HG03571 (cell line): ENCODE measurements at regions not wholly inside any gene's neighbourhood (a gene's known extent, or its start where the extent isn't known, plus 50 kb on each side); places are given as distances from the start of the nearest gene placed in this dataset.

Experiments
- ATAC-seq: cut with Tn5 transposase; IDR thresholded peaks from one replicate; pipeline ENCODE4 v1.9.1; 2021; ENCODE audit not compliant: unreplicated experiment

DNA sequence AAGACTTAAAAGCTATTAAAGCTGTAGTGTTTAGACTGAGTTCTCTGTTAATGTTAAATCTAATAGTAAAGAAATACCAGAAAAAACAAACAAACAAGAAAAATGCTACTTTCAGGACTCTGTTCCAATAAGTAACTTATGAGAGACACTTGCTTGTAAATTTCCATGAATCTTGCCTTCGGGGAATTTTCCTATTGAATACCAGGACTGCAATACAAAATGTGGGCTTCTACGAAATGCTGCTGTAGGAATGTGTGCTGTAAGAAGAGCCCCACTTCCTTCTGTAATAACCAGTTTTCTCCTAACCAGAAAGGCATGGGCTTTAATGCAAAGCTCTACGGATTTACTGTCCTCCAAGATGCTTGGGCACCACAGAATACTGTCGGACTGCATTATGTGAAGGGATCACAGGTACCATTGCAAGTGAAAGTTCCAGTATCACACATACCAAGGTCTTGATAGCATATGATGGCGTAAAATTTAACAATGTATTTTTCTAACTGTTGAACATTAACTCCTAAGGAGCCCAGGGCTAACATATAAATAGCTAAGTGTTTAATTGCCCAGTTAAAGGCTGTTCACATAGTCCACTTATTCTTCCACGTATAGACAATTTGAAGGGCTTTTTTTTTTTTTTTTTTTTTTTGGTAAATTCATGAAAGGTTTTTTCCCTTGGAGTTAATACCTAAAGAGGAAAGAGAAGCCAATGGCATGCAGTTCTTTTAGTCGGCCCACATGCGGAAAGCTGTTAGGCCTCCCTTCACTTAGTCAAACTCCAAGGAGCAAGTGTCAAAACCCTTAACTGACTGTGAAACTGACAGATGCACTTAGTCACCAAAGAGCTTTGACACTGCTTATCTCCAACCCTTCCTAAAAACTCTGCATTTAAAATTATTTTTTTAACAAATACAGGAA is 564.0 kb upstream of the POU3F3 start:
- ATAC-seq = no peak

DNA sequence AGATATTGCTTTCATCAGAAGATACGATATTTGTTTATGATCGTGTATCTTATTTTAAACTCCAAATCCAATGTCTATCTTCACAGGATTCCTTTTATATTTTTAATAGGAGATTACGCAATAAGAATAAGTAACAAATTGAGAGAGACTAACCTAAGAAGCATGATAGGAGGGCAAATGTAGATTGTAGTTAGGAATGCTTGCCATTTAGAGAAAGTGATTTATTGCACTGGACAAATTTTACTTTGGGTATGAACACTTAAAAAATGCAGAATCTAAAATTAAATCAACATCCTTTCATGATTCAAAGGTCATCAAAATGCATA is 563.4 kb upstream of the POU3F3 start:
- no peak for ATAC-seq

DNA sequence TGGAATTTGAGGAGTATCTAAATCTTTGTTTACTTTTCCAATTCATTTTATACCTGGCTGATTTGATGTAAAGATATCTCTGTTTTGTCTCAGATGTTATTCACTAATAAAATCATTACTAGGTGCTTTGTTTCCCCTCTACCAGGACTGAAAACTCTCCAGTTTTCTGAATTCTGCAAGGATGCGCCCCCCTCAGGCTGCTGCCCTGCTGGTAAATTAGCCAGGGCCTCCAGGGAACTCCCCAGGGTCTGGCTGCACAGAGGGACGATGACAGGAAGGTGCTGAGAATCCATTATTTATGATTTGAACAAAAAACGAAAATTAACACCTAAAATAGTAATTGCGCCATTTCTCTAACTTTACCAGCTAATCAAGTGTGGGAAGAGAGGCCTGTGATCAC is 541.2 kb upstream of the POU3F3 start:
- ATAC-seq = no peak

DNA sequence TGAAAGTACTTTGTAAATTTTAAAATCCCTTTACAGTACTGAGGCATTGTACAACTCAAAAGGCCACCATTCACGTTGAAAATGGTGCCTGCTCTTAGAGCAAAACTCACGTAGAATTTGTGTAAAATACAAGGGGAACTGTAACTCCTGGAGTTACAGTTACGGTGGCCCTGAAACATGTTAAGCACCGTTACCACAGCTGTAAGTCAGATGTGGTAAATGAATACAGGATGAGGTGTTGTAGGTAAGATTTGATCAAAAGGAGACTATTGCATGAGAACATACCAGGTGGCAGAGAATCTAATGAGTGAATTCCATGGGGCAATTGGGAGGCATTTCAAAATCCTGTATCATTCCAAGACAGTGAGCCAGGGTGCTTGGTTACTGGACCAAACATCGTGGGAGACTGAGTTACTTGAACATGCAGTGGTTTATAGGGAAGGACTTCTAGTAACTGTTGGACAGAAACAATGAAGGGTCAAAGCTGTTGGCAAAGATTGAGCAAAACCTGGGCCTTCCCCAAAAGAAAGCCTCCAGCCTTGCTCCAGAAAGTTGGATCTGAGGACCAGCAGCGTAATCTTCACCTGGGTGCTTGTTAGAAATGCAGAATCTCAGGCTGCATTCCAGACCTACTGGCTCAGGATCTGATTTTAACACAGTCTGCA is 535.8 kb upstream of the POU3F3 start:
- no peak for ATAC-seq

DNA sequence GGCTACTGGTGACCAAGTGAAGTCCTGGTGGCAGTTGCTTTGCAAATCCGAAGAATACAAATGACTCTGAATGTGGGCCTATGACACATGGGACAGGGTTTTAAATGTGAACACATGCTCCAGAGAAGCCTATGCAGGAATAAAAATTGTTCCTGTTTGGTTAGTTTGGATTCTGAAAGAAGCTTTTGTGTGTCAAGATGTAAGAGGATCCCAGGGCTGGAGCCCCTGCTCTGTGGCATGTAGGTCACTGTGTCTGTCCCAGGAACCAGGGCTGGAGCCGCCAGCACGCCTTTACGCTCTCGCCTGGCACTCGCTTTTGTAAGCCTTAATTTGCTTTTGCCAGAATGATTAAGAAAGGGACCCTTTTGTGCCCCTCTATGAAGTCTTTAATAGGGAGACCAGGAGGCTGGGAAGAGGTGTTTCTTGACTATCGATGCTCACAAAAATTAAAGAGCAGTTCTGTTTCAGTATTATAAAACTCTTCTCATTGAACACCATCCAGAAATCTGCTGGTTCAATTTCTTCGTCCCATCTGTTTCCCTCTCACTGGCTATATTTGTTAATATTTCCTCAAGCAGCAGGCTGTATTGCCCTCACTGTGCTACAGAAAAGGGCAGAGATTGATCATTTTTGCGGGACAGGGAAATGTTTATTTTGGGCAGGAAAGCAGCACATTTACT is 532.7 kb upstream of the POU3F3 start:
- no peak for ATAC-seq

DNA sequence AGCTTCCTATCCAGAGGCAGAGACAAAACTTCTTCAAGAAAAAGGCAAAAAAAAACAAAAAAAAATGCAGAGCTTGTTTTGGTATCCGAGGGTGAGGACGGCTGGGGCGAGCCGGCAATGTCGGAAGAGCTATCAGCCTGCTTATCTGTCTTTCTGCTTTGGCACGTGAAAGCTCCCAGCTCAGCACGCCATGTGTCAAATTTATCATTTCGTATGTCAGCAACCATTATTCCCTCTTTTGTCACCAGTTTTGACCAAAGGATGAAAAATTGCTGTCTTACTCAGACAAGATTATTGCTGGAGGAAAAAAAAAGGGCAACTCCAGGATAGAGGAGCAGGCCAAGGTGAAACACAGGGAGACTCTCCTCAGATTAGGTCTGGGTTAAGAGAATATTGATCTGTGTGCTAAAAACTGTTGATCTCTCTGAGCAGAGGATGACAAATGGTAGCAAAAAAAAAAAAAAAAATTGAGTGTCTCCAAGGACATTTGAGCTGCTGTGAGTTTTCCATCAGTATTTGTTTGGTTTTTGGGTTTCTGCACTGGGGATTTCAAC is 532.0 kb upstream of the POU3F3 start:
- no peak for ATAC-seq

DNA sequence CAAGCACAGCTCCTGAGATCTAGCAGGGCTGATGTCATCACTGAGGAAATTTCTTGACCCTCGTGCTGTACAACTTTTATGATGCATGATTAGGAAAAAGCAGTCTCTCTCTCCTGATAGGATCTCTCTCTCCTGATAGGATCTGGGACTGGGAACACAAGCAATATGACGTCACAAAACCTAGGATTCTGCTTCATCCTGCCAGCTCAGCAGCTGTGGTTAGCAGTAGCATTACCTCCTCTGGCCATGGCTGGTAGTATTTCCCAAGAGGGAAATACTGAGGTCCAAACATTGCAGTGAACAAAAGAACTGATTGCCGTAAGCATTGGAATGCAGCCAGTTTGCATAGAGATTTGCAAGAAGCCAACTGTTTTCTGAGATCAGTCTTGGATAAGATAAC is 521.2 kb upstream of the POU3F3 start:
- no peak for ATAC-seq

DNA sequence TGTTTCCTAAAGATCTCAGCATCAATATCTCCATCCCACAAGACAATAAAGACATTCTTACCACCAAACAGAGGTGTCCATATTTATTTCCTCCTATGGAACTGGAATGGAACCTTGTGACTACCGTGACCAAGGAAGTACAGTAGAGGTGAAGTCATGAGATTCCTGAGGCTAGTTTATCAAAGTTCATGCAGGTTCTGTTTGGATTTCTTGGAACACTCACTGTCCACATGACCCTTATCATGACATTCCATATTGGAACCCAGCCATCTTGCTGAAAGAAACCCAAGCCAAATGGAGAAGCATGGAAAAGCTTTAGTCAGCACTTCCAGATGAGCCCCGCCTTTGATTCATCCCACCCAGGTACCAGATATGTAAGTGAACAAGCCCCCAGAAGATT is 516.0 kb upstream of the POU3F3 start:
- no peak for ATAC-seq

DNA sequence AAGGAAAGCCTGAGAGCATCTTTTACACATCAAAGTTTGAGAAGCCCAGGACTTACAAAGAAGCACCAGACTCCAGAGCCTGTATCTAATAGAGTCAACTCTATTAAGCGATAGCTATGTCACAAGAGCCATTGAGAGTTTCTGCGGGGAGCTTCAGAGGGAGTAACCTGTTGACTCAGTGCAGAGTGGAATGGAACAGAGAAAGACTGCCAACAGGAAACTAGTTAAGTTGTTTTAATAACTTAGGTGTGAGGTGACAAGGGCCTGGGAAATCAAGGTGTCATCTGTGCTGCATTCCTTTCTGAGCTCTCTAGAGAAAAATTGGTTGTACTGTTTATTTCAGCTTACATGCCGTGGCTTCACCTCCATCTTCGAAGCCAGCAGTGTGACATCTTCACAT is 513.8 kb upstream of the POU3F3 start:
- no peak for ATAC-seq

DNA sequence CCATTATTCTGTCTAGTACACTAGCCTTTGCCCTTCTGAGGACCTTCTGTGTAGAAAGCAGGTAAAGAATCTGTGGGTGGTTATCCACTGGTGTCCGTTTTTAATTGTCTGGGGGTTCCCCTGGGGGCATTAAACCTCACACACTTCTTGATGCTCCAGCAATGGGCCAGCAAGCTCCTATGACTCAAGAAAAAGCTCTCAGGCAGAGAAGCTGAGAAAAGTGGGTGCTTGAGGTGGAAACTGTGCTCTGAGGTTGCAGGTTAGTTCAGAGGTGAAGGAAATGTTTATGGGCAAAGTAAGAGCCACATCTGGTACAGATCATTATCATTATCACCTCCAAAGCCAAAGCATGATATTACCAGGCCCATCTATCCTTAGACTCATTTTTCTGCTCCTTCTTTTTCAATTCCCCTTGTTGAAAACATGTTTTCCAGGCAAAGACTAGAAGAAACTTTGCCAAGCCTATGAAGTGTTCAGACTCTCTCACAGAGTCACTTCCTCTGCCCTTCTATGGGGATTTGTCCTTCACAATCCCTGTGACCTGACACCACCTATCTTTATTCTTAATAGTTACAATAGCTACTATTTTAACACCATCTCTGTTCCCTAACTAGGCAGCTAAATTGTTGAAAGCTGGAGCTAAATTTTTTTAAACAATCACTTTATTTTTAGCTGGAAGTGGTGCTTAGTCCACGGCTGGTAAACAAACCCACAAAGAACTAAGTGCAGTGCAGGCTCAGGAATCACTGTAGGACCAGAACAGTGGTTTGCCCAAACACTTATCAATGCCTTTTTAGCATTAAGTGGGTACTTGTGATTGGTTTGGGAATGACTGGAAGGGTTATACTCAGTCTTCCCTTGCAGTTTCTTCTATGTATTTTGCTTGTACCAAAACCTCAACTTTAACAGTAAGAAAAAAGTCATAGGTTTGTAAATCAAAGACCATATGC is 512.8 kb upstream of the POU3F3 start:
- ATAC-seq = no peak

DNA sequence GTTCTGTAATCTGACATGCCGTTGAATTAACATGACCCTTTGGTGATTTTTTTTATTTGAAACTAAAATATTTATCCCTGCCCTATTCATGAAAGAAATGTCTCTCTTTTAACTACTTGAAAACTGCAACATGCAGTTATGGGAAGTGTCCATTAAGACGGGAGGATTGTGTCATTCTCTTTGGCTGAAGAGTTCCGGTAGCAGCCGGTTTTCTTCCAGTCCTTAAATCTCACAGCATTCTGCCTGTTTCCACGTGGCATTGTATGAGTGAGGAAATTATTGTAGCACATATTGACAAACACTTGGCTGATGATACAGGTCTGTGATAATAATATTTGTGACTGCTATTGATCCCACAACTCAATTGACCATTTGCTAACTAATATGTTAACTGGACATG is 509.6 kb upstream of the POU3F3 start:
- ATAC-seq = no peak

DNA sequence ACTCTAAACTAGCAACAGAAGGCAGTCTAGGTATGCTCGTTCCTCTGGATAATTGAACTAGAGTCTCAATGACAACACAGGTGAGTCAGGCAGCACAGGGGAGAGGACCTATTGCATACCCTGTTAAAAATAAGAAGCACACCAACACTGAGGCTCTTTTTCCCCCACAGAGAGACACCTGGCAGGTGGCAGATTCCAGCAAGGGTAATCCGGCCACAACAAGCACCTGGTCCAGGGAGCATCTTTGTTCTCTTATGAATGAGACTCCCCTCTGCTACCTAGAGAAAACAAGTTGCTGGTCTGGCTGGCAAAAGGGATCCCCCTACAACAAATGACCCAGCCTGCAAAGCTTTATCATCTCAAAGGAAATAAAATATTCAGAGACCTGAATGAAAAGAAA is 508.9 kb upstream of the POU3F3 start:
- no peak for ATAC-seq

DNA sequence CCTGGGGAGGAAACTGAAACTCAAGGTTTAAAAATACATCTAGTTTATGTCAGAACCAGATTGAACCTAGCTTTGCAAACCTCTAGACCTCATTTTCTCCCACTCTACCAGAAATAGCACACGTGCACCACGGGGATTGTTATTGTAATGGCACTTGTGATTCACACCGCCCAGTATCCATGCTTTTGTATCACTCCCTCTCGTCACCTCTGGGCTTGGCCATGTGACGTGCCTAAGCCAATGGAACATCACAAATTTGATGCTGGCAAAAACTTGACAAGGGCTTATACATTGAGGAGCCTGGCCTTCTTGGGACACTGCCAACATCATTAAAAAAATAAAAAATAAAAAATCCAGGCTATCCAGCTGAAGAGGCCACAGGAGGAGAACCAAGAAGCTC is 495.8 kb upstream of the POU3F3 start:
- no peak for ATAC-seq

DNA sequence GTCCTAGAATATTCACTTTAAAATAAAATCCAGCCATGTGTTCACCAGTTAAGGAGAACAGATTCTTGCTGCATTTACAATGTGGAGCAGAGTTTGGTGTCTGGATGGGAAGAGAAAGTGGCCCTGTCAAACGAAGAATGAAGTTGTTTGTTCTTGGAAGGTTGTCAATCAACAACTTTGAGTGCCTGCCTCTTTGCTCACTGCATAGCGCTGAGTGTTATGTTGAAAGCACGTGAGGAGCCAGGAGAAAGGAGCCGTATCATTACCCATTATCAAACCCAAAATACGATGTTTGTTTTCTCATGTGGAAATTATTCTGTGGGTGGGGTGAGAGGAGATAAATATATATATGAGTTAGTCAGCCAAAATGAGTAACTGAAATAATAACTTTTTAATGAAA is 492.5 kb upstream of the POU3F3 start:
- no peak for ATAC-seq

DNA sequence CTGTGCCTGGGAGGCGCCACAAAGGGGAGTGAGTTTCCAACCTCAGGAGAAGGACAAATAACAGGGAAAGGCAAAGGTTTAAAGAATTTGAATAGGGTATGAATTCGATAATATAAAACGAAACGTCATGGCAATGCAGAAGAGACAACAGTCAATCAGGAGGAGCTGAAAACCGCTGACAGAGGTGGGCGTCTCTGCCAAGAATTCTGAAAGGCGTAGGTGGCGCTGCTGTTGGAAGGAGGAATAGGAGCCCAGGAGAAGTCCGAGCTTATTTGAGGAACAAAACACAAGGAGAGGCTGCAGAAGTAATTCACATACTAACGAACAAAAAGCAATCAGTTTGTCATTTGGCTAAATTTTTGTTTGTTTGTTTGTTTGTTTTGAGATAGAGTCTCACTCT is 485.8 kb upstream of the POU3F3 start:
- no peak for ATAC-seq

DNA sequence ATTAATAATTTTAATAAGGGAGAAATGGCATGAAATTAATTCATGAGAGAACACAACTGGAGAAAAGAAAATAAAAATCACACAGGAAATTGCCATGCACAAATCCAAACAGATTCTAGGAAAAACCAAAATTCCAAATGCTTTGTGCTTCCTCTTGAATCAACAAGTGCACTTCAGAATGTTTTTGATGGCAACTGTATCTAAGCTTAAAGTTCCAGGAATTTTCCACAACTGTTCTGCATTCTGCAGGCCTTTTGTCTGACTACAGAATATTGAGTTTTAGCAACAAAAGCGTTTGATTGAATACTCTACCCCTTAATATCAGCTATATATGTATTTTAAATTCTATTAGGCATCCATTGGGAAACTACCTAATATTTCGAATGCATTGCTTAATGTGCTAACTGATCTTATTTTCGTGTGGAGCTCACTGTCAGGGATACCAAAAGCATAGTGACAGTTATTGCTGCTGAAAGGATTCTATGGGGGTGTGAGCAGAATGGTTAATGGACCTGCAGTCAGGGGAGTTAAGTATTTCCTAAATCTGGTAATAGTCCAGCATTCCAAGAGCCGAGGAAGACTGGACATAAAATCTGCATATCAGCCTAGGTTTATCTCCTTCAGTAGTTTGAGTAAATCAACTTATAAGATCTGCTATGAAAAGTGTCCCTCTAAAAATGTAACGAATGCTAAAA is 482.7 kb upstream of the POU3F3 start:
- no peak for ATAC-seq

DNA sequence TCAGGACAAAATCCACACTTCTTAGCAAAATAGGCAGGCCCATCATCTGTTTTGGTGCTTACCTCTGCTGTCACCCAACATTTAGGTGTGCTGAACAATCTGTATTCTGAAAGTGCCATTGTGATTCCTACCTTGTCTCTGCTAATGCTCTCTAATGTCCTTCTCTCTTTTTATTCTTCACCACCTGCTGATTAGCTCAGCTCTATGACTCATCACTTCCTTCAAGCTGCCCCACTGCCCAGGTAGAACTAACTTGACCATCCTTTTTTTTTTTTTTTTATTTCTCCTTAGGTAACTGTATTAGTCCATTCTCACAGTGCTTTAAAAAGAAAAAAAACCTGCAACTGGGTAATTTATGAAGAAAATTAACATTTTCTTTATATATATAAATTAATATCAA is 478.7 kb upstream of the POU3F3 start:
- ATAC-seq = no peak

DNA sequence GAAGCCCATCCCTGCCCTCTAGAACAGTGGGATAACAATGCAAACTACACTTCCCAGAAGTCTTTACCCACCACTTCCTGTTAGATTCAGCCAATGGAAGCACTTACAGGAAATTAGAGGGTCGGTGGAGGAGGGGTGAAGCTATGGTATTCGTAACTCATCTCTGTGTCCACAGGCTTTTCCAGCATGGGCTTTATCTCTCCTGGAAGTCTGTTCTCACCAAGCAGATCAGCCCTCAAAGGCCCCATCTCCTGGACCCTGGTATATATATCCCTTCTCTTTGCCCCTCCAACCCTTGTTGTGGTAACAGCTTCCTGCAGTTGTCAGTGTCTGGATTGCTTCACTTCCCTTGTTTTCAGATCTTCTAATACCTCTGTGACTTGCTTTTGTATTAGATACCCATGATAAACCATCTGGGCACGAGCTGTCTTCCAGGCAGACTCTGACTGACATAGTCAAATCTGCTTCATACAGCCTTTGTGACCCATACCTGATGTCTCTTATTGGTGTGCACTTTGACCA is 475.0 kb upstream of the POU3F3 start:
- peak; percentile 62 for ATAC-seq

DNA sequence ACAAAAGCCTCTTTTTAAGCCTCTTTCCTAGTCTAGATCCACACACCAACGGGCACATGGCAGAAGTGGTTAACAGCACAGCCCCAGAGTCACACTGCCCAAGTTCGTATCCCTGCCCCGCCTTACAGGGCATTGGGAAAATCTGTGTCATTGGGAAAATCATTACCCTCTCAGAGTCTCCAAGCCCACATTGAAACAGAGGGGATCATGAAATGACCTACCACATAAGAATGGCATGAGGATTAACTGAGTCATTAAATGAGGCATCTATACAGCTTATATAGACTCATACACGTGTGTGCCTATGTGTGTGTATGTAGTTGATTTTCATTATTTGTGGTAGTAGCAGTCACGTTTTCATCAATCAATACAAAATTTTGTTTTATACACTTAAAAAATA is 469.0 kb upstream of the POU3F3 start:
- ATAC-seq = no peak

DNA sequence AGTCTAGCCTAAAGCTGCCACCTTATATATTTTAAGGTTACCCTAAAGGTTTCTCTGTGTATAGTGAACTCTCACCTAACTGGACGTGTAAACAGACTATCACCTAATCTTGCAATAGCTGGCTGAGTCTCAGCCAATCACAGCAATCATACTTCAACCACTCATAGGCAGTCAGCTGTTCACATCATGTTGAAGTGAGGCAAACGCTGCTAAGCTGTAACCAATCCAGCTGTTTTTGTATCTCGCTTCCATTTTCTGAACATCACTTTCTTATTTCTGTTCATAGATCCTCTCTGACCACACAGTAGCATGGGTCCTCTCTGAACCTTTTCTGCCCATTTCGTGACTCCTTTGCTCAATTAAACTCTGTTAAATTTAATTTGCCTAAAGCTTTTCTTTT is 468.2 kb upstream of the POU3F3 start:
- ATAC-seq = no peak
